ENCODE measurements at regions not wholly inside any gene's neighbourhood (a gene's known extent, or its start where the extent isn't known, plus 50 kb on each side); places are given as distances from the start of the nearest gene placed in this dataset.

- TF ChIP-seq EZH2 (IDR thresholded peaks at IDR 0.05; ENCODE audit: borderline replicate concordance, low read length) (no peak), CTCF (IDR thresholded peaks at IDR 0.05; ENCODE audit: low read length) (no peak)
These were observed 52.9 kb upstream of the WDFY3 start for GRCh38 chr4:85019411-85019810.
